GM12864 (cell line): ENCODE measurements at regions not wholly inside any gene's neighbourhood (a gene's known extent, or its start where the extent isn't known, plus 50 kb on each side); places are given as distances from the start of the nearest gene placed in this dataset.
"Not testable (repeated sequence)": the region's sequence is repeated elsewhere in the genome, so short reads cannot be mapped to it uniquely, and the experiment has no call there.

ENCODE experiments used
- DNase-seq: peaks from one replicate; pipeline ENCODE4 v3.0.0-alpha.2; 2011; ENCODE audit warnings: low read depth
- H3K4me3 ChIP-seq: 2 replicates; pipeline ENCODE4 v1.5.1; 2011; ENCODE audit warnings: mild to moderate bottlenecking, low read depth, low read length, control low read depth
- TF ChIP-seq, protein P1 (sequence below): IDR thresholded peaks from 2 replicates; pipeline ENCODE4 v1.5.1; 2011; ENCODE audit warnings: low read depth, mild to moderate bottlenecking, moderate library complexity, low read length, control low read depth, inconsistent platforms; ENCODE audit errors: missing control alignments

DNA sequence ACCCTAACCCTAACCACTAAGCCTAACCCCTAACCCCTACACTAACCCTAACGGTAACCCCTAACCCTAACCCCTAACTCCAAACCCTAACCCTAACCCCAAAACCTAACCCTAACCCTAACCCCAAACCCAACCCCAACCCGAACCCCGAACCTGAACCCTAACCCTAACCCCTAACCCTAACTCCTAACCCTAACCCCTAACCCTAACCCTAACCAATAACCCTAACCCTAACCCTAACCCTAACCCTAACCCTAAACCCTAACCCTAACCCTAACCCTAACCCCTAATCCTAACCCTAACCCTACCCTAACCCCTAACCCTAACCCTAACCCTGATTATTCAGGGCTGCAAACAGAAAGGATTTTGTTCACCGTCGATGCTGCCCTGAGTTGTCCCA is 144.6 kb upstream of the DUSP22 start:
- DNase-seq, H3K4me3 ChIP-seq: not testable (repeated sequence)

GRCh38 chr6:148051-148984 is 144.0 kb upstream of the DUSP22 start:
- not testable (repeated sequence) for H3K4me3 ChIP-seq
- peak; percentile 90 for DNase-seq
- TF ChIP-seq, protein P1, sequence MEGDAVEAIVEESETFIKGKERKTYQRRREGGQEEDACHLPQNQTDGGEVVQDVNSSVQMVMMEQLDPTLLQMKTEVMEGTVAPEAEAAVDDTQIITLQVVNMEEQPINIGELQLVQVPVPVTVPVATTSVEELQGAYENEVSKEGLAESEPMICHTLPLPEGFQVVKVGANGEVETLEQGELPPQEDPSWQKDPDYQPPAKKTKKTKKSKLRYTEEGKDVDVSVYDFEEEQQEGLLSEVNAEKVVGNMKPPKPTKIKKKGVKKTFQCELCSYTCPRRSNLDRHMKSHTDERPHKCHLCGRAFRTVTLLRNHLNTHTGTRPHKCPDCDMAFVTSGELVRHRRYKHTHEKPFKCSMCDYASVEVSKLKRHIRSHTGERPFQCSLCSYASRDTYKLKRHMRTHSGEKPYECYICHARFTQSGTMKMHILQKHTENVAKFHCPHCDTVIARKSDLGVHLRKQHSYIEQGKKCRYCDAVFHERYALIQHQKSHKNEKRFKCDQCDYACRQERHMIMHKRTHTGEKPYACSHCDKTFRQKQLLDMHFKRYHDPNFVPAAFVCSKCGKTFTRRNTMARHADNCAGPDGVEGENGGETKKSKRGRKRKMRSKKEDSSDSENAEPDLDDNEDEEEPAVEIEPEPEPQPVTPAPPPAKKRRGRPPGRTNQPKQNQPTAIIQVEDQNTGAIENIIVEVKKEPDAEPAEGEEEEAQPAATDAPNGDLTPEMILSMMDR, result peak; percentile 86

DNA sequence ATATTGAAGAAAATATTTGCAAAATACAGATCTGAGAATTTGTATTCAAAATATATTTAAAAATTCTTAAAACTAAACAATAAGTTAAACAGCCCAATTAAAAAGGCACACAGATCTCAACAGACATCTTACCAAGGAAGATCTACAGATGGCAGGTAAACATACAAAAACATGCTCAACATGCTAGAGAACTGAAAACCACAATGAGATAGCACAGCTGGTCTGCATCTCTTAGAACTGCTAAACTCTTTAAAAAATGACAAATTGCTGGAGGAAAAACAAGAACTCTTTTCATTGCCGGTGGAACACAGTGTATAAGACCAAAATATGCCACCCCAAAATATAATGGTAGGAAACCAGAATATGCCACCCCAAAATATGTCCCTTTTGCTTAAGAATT is 142.1 kb upstream of the DUSP22 start:
- not testable (repeated sequence) for H3K4me3 ChIP-seq, DNase-seq

GRCh38 chr6:152436-152835 is 139.9 kb upstream of the DUSP22 start:
- DNase-seq, H3K4me3 ChIP-seq: not testable (repeated sequence)

DNA sequence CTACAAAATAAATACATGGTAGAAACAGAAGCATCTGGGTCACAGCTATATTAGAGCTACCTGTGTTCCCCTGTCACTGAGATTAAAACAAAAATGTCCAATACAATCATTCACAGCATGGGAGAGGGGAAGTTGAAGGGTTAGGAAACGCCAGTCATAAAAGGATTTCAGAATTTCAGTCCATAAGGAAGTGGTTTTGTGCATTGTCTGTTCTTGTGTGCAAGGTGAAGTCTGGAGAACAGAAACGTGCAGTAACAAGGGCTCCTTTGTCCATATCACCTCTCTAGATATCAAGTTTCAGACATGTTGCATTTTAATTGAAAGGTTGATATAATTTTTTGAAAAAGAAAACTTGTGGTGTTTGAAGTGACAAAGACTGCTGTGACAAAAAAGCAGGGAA is 139.3 kb upstream of the DUSP22 start:
- not testable (repeated sequence) for H3K4me3 ChIP-seq, DNase-seq

- not testable (repeated sequence) for DNase-seq, H3K4me3 ChIP-seq
Measured at GRCh38 chr6:153867-154266, 138.4 kb upstream of the DUSP22 start.

- not testable (repeated sequence) for H3K4me3 ChIP-seq, DNase-seq
Measured at GRCh38 chr6:154321-155092, 137.8 kb upstream of the DUSP22 start.

DNA sequence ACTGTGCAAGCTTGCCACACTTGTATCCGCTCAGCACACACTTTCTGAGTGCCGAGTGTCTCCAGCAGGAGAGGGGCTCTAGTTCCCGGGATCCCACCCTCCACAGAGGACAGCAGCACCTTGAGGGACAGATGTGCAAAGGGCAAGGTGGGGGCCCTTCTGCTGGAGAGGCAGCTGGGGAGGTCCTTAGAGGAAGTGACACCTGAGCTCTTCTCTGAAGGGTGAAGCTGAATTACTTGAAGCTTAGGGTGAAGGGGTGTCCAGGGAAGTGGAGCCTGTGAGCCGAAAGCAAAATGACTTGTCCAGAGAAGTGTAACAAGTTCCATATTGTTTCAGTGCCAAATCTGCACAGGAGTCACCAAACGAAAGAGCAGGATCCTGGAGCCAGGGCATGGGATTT is 136.3 kb upstream of the DUSP22 start:
- no peak for DNase-seq
- TF ChIP-seq, protein P1, result no peak
- no peak overlapping the region for H3K4me3 ChIP-seq

- not testable (repeated sequence) for DNase-seq, H3K4me3 ChIP-seq
Measured at GRCh38 chr6:156441-157140, 135.7 kb upstream of the DUSP22 start.

GRCh38 chr6:157176-157575 is 135.1 kb upstream of the DUSP22 start:
- TF ChIP-seq, protein P1, result peak; percentile 37
- DNase-seq, H3K4me3 ChIP-seq: not testable (repeated sequence)

GRCh38 chr6:161657-162056 is 130.6 kb upstream of the DUSP22 start:
- H3K4me3 ChIP-seq, DNase-seq: not testable (repeated sequence)
